ENCODE measurements at regions not wholly inside any gene's neighbourhood (a gene's known extent, or its start where the extent isn't known, plus 50 kb on each side); places are given as distances from the start of the nearest gene placed in this dataset.

DNA sequence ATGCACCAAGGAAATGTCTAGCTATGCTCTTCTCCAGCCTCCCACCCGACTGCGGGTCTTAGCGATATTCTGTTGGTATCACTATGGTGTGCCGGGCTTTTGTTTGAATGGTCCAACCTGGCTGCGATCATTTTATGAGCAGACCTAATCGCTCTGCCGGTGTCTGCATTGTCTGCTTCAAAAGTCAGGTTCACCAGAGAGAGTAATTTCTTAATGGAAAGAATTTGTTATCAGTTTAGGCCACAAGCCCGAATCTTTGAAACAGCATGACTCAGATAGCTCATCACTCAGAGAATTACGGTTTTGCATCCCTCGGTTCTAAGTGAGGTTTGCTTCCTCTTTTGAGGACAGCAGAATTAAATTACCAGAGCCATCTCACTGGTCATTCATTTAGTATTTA lies 521.0 kb upstream of the ARID1B start:
- 100% methylated on average over 4 of the region's 10 CpGs; no CpG with 5 or more reads in 1 of the 2 experiments for WGBS, 2 experiments (ENCODE audit: extremely low coverage in 2 of 2, insufficient read length in 1 of 2)
- Histone ChIP-seq H4K20me1 (ENCODE audit: insufficient read depth, low read length) (no peaks in the 10 kb centered on the region), H2AK5ac (ENCODE audit: low read depth, low read length) (no peak overlapping the region), H3K18ac (ENCODE audit: low read depth, low read length) (no peak overlapping the region), H2BK120ac (ENCODE audit: low read depth, low read length) (no peak overlapping the region), H2BK5ac (ENCODE audit: low read depth, low read length, poor library complexity, severe bottlenecking) (no peak overlapping the region), H2AK9ac (replicated peaks; ENCODE audit: low read depth, low read length, poor library complexity) (no peak overlapping the region), H3K4ac (ENCODE audit: low read depth, low read length) (no peak overlapping the region), H3K79me1 (ENCODE audit: low read depth in 1 of 2, low read length in 2 of 2) (no peaks in the 10 kb centered on the region), H3K9me3 (ENCODE audit: control insufficient read depth, insufficient read depth, low read length) (no peaks in the 10 kb centered on the region; the same call in 1 of the 2 replicates), H4K91ac (ENCODE audit: insufficient read depth, low read depth, low read length) (no peak overlapping the region), H4K5ac (ENCODE audit: low read depth, low read length) (no peak overlapping the region), H2AFZ (replicated peaks; ENCODE audit: low read length, poor library complexity) (no peak overlapping the region), H4K8ac (ENCODE audit: low read depth in 2 of 2, low read length in 2 of 2) (no peak overlapping the region), H3K9ac (ENCODE audit: low read depth, low read length) (no peak overlapping the region), H3K23ac (ENCODE audit: low read depth, low read length) (no peak overlapping the region), H3K14ac (replicated peaks; ENCODE audit: low read depth, low read length) (no peak overlapping the region), H3K36me3 (ENCODE audit: control insufficient read depth, insufficient read depth, low read length) (no peaks in the 10 kb centered on the region), H3K4me3 (ENCODE audit: insufficient read depth, low read depth, low read length) (no peak overlapping the region), H2BK15ac (ENCODE audit: low read depth, low read length) (no peak overlapping the region), H3K9me1 (ENCODE audit: insufficient read depth, low read length) (no peaks in the 10 kb centered on the region), H3K27ac (ENCODE audit: insufficient read depth, low read length) (no peak overlapping the region), H3K56ac (ENCODE audit: extremely low read depth, insufficient read depth, low read length) (no peak overlapping the region), H2BK20ac (ENCODE audit: low read depth, low read length) (no peak overlapping the region), H3K4me1 (ENCODE audit: control insufficient read depth, insufficient read depth, low read length) (no peaks in the 10 kb centered on the region), H3K4me2 (ENCODE audit: low read depth, low read length) (no peak overlapping the region), H3K27me3 (ENCODE audit: control insufficient read depth, insufficient read depth, low read length) (no peaks in the 10 kb centered on the region; the same call in 1 of the 2 replicates)
- TF ChIP-seq RAD21 (IDR thresholded peaks at IDR 0.05; ENCODE audit: low read length) (no peak), NFE2L2 (IDR thresholded peaks at IDR 0.05; ENCODE audit: low read depth, low read length) (no peak), POLR2A (IDR thresholded peaks at IDR 0.05; ENCODE audit: low read depth, low read length) (no peak), MAFK (IDR thresholded peaks at IDR 0.05; ENCODE audit: low read depth, low read length) (no peak), CHD1 (IDR thresholded peaks at IDR 0.05; ENCODE audit: low read depth, low read length) (no peak), RCOR1 (IDR thresholded peaks at IDR 0.05; ENCODE audit: insufficient replicate concordance, low read length) (no peak), FOS (IDR thresholded peaks at IDR 0.05; ENCODE audit: low read depth, low read length) (no peak), CEBPB (IDR thresholded peaks at IDR 0.05; ENCODE audit: low read depth, low read length) (no peak)
- TF ChIP-seq, protein P1, sequence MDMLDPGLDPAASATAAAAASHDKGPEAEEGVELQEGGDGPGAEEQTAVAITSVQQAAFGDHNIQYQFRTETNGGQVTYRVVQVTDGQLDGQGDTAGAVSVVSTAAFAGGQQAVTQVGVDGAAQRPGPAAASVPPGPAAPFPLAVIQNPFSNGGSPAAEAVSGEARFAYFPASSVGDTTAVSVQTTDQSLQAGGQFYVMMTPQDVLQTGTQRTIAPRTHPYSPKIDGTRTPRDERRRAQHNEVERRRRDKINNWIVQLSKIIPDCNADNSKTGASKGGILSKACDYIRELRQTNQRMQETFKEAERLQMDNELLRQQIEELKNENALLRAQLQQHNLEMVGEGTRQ (IDR thresholded peaks at IDR 0.05; ENCODE audit: low read depth, low read length), result no peak
- TF ChIP-seq, protein P2, sequence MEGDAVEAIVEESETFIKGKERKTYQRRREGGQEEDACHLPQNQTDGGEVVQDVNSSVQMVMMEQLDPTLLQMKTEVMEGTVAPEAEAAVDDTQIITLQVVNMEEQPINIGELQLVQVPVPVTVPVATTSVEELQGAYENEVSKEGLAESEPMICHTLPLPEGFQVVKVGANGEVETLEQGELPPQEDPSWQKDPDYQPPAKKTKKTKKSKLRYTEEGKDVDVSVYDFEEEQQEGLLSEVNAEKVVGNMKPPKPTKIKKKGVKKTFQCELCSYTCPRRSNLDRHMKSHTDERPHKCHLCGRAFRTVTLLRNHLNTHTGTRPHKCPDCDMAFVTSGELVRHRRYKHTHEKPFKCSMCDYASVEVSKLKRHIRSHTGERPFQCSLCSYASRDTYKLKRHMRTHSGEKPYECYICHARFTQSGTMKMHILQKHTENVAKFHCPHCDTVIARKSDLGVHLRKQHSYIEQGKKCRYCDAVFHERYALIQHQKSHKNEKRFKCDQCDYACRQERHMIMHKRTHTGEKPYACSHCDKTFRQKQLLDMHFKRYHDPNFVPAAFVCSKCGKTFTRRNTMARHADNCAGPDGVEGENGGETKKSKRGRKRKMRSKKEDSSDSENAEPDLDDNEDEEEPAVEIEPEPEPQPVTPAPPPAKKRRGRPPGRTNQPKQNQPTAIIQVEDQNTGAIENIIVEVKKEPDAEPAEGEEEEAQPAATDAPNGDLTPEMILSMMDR (conservative IDR thresholded peaks at IDR 0.05; ENCODE audit: low read depth, low read length), result no peak
- TF ChIP-seq, protein P3, sequence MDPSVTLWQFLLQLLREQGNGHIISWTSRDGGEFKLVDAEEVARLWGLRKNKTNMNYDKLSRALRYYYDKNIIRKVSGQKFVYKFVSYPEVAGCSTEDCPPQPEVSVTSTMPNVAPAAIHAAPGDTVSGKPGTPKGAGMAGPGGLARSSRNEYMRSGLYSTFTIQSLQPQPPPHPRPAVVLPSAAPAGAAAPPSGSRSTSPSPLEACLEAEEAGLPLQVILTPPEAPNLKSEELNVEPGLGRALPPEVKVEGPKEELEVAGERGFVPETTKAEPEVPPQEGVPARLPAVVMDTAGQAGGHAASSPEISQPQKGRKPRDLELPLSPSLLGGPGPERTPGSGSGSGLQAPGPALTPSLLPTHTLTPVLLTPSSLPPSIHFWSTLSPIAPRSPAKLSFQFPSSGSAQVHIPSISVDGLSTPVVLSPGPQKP (IDR thresholded peaks at IDR 0.05; ENCODE audit: borderline replicate concordance, low read depth, low read length), result no peak
- DNase-seq (no peak), ATAC-seq (ENCODE audit: low read depth) (no peak)
- POLR2A ChIA-PET (ENCODE audit: unreplicated experiment), result no interaction called here
- dilution Hi-C loops (cut with HindIII; ENCODE audit: low sequenced_read_pairs, unreplicated experiment) (no loop called here), intact Hi-C loops (cut with micrococcal nuclease) (no loop called here), in situ Hi-C loops (cut with MboI; ENCODE audit: low sequenced_read_pairs) (no loop called here)
- no TSS peak for BruUV-seq (replicated peaks)
- CTCF ChIA-PET, result no interaction called here
